OCI-M1 (cell line): ENCODE measurements at regions not wholly inside any gene's neighbourhood (a gene's known extent, or its start where the extent isn't known, plus 50 kb on each side); places are given as distances from the start of the nearest gene placed in this dataset.

Experiments
- DNase-seq: peaks from one replicate; lab custom pipeline; 2025; lab: John Stamatoyannopoulos, UW

DNA sequence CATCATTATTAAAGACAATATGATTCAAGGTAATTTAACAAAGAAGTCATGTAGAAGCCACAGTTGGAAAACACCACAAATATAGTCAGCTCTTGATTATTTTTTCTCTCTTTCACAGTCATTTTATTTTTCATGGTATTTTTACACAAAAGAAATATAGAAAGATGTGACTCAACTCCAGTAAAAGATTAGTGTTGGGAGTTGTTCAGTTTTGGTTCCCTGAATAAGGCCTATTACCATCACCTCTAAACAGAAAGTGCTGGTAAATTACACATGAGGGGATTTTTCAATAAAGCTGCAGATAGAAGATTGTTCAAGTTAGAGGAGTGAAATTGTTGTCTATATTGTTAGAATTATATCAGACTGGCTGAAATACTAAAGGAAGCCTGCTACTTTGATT, 107.0 kb downstream of the DDIT4L start:
- no peak for DNase-seq

DNA sequence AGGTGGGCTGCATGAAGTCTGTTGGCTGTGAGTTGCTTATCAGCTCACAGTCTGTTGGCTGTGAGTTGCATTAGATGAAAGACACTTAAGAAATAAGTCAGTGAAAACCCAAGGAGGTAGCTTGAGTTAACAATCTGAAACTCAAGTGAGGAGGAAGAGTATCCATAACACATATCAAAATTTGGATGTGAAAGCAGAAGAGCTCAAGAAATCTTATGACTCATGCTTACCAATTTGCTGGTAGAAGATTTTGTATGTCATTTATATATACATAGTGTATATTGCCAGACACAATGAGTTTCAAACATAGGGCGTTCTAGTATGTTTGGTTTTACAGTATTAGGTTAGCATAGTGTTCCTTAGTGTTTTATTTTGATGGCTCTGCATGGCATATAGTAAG, 107.4 kb downstream of the DDIT4L start:
- no peak for DNase-seq

DNA sequence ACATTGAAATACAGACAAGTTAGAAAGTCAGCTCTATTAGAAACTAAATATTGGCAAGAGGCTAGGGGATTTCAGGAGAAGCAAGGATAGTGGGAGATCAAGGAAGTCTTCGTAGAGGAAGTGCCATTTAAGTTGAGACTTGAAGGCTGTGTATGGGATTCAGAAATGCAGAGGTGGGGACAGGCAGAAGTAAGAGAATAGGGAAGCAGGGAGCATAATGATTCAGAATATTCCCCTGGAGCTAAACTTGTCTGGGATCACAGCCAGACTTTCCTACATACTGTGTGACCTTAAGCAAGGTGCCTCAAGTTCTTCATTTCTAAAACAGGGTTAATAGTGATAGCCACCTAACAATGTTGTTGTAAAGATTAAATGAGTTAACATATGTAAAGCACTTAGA, 108.8 kb downstream of the DDIT4L start:
- DNase-seq = peak; percentile 9

DNA sequence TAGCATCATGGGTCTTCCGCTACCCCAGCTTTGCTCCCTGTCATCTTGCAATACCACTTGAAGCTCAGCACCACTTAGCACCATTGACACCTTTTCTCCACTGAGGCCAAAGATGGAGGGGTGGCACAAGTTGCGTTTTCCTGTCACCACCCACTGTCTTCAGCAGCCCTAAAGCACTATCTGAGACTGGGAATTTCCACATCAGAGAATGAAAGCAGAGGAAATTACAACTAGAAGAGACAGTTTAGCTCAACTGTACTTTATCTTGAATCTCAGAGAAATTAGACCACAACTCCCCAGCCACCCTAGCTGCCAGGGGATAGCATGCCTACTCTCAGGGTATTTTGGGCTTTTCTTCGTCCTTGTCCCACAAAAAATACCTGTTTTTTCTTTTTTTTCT, 111.0 kb downstream of the DDIT4L start:
- peak; percentile 27 for DNase-seq

DNA sequence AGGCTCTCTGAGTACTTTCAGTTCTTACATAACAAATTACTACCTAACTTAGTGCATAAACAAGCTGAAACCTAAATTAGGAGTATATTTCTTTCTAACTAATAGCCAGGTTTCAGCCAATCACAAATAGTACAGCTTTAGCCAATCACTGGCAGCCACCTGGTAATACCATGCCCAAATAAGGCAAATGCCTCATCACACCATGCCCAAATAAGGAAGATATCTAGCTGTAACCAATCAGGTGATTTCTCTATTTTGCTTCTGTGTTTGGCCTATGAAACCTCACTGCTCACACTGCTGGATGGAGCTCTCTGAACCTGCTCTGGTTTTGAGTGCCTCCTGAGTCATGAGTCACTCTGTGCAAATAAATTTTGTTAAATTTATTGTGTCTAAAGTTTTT, 113.5 kb downstream of the DDIT4L start:
- DNase-seq = no peak

DNA sequence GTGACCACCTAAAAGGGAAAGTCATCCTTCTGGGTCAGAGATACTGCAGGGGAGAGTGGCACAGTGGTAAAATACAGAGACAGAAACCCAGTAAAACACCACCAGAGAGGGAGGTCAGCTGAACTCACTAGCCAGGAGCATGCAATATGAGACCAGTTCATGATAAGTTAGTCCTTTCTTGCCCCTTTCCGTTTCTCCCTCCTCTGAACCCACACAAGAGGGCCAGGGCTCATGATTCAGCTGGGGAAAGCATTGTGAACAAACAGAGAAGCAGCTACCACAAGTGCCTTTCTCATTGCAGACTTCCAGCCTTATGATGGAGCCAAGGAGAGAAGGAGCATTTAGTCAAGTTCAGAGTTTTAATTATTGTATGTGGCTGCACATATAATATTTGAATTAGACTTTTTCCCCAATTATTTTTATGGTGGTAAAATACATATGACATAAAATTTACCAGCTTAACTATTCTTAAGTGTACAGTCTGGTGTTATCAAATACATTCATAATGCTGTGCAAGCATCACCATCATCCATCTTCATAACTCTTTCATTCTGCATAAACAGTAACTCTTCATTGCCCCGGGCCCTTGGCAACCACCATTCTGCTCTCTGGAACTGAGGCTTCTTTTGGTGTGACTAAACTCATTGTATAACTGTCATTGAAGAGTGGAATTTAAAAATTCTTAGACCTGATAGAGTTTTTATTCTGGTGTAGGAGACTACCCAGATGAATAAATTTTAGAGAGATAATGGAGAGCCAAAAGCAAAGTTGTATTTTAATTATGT, 114.6 kb downstream of the DDIT4L start:
- DNase-seq = no peak

DNA sequence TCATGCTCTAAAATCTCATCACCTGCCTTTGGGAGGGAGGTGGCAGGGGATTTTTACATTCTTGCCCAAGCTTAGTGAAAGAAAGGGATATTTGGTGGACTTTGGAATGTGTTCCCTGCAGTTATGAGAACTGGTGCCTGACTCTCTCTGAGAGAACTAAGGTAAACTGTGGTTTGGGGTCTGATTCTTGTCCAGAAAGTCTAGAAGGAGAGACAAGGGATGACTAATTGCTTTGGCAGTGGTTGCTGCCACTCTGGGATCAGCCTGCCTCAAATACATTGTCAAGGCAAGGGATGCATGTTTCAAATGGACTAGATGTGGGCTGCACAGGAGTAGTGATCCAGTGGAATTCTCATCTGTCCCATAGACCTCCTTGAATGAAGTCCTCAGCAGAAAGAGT, 115.2 kb downstream of the DDIT4L start:
- no peak for DNase-seq

DNA sequence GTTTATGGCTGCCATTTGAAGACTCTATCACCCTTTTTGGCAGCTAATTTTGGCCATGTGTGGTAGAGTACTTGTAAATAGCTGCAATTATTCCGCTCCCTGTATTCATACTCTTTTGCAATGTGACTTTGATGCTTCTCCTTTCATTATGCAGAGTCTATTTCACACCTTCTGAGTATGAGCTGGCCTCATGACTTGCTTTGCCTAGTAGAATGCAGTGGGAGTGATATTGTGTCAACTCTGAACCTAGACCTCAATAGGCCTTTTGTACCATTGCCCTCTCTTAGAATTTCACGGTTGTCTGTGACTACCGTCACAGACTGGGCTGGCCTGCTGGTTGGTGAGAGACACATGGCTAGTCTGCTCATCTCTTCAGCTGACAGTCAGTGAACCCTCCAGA, 118.8 kb downstream of the DDIT4L start:
- DNase-seq = no peak

DNA sequence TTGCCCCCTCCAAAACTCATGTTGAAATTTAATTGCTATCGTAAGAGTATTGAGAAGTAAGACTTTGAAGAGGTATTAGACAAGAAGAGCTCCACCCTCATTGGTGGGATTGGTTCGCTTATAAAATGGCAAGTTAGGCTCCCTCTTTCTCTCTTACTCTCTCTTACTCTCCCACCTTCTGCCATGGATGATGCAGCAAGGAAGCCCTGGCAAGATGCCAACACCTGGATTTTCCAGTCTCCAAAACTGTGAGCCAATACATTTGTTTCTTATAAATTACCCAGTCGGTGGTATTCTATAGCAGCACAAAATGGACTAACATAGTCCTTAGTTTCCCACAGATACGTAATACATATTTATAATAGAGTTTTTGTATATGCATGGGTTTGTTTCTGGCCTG, 119.4 kb downstream of the DDIT4L start:
- DNase-seq = no peak

DNA sequence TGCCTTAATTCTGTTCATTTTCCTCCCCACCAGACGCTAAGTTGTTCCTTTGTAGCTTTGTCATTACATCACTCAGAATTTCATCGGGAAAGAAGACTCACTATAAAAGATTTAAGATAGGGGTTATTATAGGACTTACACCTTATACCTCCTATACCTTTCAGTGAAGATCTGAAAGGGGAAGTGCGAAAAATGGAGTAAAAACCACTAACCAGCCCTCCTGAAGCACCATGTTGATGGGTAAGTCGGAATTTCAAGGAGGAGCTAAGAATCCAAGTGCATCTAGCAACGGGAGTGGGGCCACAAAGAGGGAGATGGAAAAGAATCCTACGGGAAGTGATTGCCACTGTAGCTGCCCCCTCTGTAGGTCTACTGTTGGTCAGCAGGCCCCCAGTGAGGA, 119.1 kb upstream of the H2AZ1 start:
- no peak for DNase-seq

DNA sequence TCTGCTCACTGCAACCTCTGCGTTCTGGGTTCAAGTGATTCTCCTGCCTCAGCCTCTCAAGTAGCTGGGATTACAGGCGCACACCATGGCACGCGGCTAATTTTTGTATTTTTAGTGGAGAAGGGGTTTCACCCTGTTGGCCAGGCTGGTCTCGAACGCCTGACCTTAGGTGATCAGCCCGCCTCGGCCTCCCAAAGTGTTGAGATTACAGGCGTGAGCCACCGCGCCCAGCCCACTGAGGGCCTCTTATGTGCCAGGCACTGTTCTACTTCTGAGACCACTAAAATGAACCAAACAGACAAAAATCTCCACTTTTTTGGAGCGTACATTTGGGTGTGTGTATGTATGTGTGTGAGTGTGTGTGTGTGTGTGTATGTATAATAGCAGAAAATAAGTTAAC, 117.2 kb upstream of the H2AZ1 start:
- DNase-seq = no peak

DNA sequence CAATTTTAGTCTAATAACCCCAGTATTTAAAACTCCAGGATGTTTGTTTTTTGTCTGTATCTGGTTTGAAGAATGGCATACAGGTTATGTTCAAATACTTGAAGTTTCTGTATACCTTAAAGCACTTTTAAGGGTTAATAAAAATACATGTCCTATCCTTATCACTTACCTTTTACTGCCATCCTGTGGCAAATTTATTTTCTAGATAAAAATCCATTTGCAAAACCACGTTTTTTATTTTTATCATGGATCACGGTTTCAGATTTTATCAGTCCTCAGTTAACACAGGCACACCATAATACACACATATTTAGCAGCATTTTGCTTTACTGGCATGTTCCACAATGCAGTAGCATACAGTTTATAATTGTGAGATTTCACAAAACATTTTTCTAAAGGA, 113.3 kb upstream of the H2AZ1 start:
- DNase-seq = no peak

DNA sequence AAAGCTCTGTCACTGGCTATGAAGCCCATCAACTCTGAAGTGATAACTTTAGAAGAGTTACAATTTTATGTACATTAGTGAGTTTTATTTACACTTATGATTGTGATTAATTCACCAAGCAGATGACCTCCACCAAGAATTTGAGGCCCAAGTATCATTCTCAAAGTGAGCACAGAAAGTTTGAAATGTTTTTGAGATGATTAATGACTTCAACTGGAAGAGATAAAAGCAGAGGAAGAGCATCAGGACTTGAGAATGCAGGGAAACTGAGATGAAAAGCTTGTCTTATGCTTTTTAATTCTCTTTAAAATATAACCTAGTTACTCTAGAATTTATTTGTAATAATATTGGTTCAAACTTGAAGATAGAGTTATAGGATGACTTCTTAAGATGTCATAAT, 112.8 kb upstream of the H2AZ1 start:
- no peak for DNase-seq

DNA sequence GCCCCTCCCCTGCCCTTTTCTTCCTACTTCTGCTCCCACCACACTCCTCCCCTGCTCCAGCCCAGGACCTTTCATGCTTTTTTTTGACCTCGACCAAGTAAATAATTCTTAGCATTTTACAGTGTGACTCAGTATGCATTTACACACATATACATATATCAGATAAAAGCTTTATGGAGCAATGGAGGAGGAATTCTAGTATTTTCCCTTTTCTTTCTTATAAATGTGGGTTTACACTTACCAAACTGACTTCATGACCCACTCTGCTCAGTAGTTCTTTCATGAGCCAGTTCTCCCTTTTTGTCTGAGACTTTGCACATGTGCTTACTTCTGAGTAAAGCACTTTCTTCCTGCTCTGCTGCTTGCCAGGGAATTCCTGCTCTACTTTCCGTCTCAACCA, 111.8 kb upstream of the H2AZ1 start:
- no peak for DNase-seq

DNA sequence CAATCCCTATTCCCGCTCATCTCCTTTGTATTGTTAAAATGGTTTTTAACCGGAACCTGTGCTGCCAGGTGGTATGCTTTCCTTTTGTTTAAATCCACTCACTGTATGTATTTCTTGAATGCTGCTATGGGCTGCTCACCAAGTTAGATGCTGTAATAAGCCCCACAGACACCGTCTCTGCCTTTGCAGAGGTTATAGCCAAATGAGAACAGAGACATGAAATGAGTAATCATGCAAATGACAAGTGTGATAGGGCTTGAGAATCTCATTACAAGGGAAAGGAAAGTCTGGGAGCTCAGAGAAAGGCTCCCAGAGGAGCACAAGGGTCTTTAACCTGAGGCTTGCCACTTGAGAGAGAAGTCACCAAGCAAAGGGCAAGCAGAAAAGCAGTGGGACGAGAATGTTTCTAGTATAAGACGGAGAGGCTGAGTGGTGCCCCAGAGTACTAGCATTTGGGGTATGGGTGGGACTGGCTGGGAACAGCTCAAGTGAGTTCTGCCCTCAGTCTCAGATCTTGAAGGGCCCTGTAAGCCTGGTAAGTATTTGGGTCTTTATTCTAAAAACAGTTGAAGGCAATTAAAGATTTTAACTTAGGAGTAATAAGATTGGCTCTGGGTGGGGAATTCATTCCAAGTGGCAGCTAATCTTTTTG, 110.8 kb upstream of the H2AZ1 start:
- no peak for DNase-seq

DNA sequence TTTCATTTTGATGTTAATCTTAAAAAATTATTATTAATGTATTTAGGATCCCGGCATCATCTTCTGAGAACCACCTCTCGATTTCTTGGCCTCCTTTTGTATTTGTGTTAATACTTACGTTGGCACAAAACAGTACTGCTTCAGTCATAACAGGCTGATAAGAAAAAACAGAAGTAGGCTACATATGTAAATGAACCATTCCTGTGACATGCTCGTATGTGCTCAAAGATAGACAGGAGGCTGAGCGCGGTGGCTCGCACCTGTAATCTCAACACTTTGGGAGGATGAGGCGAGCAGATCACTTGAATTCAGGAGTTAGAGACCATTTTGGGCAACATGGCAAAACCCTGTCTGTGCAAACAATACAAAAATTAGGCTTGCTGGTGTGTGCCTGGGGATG, 109.4 kb upstream of the H2AZ1 start:
- DNase-seq = no peak

DNA sequence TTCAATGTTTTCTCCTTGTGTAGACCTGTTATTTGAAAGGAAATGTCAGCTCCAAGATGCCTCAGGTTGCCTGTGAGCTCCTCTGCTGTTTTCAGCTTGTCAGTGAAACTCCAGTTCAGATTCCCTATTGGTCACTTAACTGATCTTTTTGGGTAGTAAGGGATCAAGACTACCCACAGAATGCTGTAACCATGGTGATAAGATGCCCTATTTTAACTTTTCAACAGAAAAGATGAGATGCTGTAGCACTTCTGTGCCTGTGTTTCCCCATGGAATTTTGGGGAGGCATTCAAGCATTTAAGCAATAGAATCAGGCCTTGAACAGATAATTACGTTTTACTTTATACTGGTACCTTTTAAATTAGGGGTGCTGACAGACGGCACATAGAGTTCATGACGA, 106.6 kb upstream of the H2AZ1 start:
- DNase-seq = no peak

DNA sequence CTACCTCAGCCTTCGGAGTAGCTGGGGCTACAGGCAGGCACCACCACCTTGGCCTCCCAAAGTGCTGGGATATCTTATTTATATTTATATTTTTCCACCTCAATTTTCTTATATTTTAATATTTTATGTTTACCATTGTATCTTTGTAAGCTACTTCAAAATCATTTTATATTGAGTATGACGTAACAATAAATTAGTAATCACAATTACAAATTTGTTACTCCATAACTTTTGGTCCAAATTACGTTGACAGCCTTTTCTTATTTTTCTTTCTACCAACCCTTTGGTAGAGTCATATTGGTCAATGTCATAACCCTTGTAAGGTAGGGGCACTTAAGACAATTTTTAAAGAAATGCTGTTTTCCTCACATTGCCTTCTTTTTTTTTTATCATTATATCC, 104.0 kb upstream of the H2AZ1 start:
- no peak for DNase-seq

DNA sequence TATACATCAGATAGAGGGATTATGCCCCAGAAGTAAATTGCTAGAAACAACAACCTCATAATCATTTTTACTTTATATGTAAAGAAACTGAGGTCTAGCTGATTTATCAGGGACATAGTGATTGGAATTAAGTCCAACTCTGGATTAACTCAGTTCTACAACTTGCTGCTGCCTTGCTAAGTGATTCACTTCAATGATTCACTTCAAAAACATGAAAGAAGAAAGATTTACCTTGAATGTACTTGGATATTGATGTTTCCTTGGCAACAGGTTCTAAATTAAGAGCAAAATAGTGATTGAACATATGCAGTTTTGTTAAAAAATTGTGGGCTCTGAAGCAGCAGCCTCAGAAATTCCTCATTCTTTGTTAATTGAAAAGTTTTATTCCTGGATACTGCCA, 99.8 kb upstream of the H2AZ1 start:
- DNase-seq = no peak

DNA sequence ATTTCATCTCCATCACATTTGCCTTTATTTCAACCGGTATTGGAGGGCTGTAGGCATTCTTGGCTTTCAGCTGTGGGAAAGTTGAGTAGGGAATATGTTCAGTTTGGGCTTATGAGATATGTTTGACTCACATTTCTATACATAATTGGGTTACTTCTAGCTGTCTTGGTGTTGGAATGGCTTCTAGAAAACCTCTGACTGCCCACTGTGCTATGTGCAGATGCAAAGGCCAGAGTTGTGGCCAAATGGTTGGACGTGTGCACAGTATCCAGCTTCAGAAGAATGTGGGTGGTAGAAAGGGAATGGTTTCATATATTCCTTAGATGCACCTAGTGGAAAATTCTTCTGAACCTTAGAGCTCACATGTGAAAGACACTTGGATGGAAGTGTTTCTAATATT, 92.6 kb upstream of the H2AZ1 start:
- DNase-seq = no peak

DNA sequence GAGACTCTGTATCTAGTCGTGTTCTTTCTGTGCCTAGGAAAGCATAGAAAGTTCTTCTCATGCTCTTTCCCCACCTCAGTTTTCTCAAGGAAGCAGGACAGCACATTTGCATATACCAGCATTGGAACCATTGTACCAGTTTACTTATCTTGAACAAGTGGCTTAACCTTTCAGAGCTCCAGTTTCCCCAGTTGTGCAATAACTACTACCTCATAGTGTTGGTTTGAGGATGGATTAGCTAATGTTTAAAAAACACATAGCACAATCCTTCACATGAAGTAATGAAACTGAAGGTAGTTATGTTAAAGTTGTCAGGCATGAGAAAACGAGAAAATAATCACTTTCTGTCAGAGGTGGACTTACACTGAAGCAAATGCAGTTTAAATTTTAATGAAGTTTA, 92.2 kb upstream of the H2AZ1 start:
- DNase-seq = peak; percentile 13

DNA sequence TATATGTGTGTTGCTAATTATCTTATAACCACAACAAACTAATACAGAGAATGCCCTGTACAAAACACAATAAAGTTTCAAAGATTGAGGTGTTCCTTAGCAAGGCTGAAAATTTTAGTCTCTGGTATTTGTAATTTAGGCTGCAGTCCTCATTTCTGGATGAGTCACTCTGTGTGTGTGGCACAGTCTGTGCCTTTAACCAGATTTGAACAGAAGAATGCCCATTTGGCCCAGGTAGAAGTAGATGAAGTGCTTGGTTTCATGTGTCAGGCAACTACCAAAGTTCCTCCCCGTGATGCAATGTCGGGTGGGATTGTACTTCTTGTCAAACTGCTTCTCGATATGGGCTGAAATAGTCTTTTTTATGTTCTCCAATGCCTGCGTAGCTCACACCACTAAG, 91.6 kb upstream of the H2AZ1 start:
- no peak for DNase-seq

DNA sequence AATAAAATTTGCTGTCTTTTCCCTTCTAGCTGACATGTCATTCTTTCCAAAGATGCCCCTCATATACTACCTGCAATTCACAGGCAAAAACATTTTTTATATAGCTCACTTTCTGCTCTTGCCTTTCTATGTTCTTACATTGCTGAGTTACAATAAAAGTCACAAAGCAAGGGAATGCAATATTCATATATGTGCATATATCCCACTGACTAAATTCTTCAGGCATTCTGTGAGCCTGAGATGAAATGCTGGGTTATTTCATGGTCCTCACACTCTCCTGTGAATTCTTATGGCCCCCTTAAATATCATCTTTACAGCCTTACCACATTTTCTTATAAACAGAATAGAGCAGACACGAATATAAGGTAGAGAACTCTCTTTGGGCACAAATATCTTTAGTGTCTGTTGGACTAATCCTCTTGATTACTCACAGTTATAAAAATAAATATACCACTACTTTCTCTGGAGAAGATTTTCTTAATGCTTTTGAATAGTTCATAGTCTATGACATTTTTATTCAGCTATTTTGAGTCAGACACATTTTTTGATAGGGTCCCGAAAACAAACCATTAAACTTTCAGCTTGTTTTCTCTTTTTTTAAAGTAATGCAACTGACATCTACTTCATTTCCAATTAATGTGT, 84.1 kb upstream of the H2AZ1 start:
- DNase-seq = no peak

DNA sequence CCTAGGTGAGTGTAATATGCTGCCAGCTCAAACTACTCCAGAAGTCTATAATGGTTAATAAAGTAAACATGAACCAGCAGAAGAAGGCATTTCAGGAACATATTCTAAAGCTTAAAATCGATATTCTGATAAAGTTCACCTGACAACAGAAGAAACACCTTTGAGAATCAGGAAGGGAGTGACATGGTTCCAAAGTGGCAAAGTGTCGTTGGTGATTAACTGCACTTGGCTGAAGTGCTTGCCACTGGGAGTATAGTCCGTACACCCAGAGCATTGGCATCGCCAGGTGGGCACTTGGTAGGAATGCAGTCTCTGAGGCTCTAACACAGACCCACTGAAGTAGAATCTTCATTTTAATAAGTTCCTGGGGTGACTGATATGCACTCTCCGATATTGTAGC, 76.0 kb upstream of the H2AZ1 start:
- no peak for DNase-seq
